GM18520 (cell line): ENCODE measurements at regions not wholly inside any gene's neighbourhood (a gene's known extent, or its start where the extent isn't known, plus 50 kb on each side); places are given as distances from the start of the nearest gene placed in this dataset.

Experiments
- ATAC-seq: cut with Tn5 transposase; IDR thresholded peaks from one replicate; pipeline ENCODE4 v1.9.1; 2021; ENCODE audit not compliant: unreplicated experiment

GRCh38 chr4:182141061-182141460 is 102.1 kb upstream of the TENM3 start:
- no peak for ATAC-seq

GRCh38 chr4:182142176-182143085 is 100.8 kb upstream of the TENM3 start:
- ATAC-seq: no peak

- no peak for ATAC-seq
These were observed 99.9 kb upstream of the TENM3 start for GRCh38 chr4:182143086-182143821.

- ATAC-seq: no peak
These were observed 99.2 kb upstream of the TENM3 start for GRCh38 chr4:182143822-182144625.

- ATAC-seq: no peak
These were observed 98.4 kb upstream of the TENM3 start for GRCh38 chr4:182144626-182145333.

GRCh38 chr4:182145334-182145905 is 97.8 kb upstream of the TENM3 start:
- ATAC-seq: no peak

GRCh38 chr4:182147391-182147790 is 95.8 kb upstream of the TENM3 start:
- ATAC-seq: no peak

GRCh38 chr4:182150645-182151044 is 92.6 kb upstream of the TENM3 start:
- ATAC-seq: no peak

GRCh38 chr4:182155806-182156205 is 87.4 kb upstream of the TENM3 start:
- no peak for ATAC-seq

GRCh38 chr4:182163180-182163579 is 80.0 kb upstream of the TENM3 start:
- ATAC-seq: no peak

- no peak for ATAC-seq
These were observed 73.6 kb upstream of the TENM3 start for GRCh38 chr4:182169572-182169971.

GRCh38 chr4:182169987-182170386 is 73.2 kb upstream of the TENM3 start:
- ATAC-seq: no peak

- ATAC-seq: no peak
These were observed 72.7 kb upstream of the TENM3 start for GRCh38 chr4:182170417-182170935.

- no peak for ATAC-seq
These were observed 68.2 kb upstream of the TENM3 start for GRCh38 chr4:182174979-182175378.

- ATAC-seq: no peak
These were observed 67.2 kb upstream of the TENM3 start for GRCh38 chr4:182175788-182176519.

- ATAC-seq: no peak
These were observed 66.0 kb upstream of the TENM3 start for GRCh38 chr4:182177166-182177565.

GRCh38 chr4:182179105-182179504 is 64.1 kb upstream of the TENM3 start:
- ATAC-seq: no peak

GRCh38 chr4:182179751-182180150 is 63.5 kb upstream of the TENM3 start:
- ATAC-seq: no peak

- ATAC-seq: no peak
These were observed 57.7 kb upstream of the TENM3 start for GRCh38 chr4:182185491-182185890.
